IMR-90 (cell line): ENCODE measurements at regions not wholly inside any gene's neighbourhood (a gene's known extent, or its start where the extent isn't known, plus 50 kb on each side); places are given as distances from the start of the nearest gene placed in this dataset.

Experiments
- ATAC-seq: fragments of 200-7000 bp; cut with Tn5 transposase; 2 replicates; pipeline ENCODE4 v1.9.1; 2020; ENCODE audit warnings: low read depth, mild to moderate bottlenecking, moderate library complexity
- BruUV-seq: library from RNA; stranded (reverse); fragments of 400-500 nt; replicated peaks from 2 replicates; lab custom pipeline; 2021; lab: Mats Ljungman, UMichigan
- CTCF ChIA-PET: fragments of 300-600 bp; formaldehyde crosslinking; extraction: SDS; loops from one replicate; lab custom pipeline; 2021; ENCODE audit warnings: antibody characterized with exemption; lab: Yijun Ruan, JAX
- POLR2A ChIA-PET: fragments of 300-600 bp; sonication (Branson Sonifier 250); formaldehyde crosslinking; loops from one replicate; lab custom pipeline; 2022; ENCODE audit warnings: antibody characterized with exemption; ENCODE audit not compliant: unreplicated experiment; lab: Charles Lee
- DNase-seq: peaks from one replicate; pipeline ENCODE4 v3.0.0; 2013
- H2AFZ ChIP-seq: replicated peaks from 2 replicates; pipeline ENCODE3; 2013; ENCODE audit warnings: low read length, mild to moderate bottlenecking; ENCODE audit not compliant: poor library complexity
- H2AK5ac ChIP-seq: 2 replicates; pipeline ENCODE4 v1.6.1; 2013; ENCODE audit warnings: low read depth, low read length, inconsistent platforms
- H2AK9ac ChIP-seq: replicated peaks from 2 replicates; pipeline ENCODE3; 2013; ENCODE audit warnings: mild to moderate bottlenecking, low read depth, low read length, moderate library complexity; ENCODE audit not compliant: poor library complexity
- H2BK120ac ChIP-seq: 2 replicates; pipeline ENCODE4 v1.6.1; 2013; ENCODE audit warnings: low read depth, low read length, inconsistent platforms
- H2BK15ac ChIP-seq: 3 replicates; pipeline ENCODE4 v1.6.1; 2013; ENCODE audit warnings: low read depth, low read length, inconsistent platforms
- H2BK20ac ChIP-seq: 2 replicates; pipeline ENCODE4 v1.6.1; 2013; ENCODE audit warnings: low read depth, mild to moderate bottlenecking, inconsistent platforms, low read length, moderate library complexity
- H2BK5ac ChIP-seq: 2 replicates; pipeline ENCODE4 v1.6.1; 2013; ENCODE audit warnings: mild to moderate bottlenecking, low read depth, low read length, inconsistent platforms; ENCODE audit not compliant: poor library complexity, severe bottlenecking
- H3K14ac ChIP-seq: replicated peaks from 2 replicates; pipeline ENCODE4 v1.6.1; 2013; ENCODE audit warnings: low read depth, low read length, inconsistent platforms
- H3K18ac ChIP-seq: 2 replicates; pipeline ENCODE4 v1.6.1; 2013; ENCODE audit warnings: low read depth, low read length, control low read depth
- H3K23ac ChIP-seq: 2 replicates; pipeline ENCODE4 v1.6.1; 2013; ENCODE audit warnings: low read depth, low read length, inconsistent platforms
- H3K27ac ChIP-seq: 2 replicates; pipeline ENCODE4 v1.5.1; 2013; ENCODE audit warnings: mild to moderate bottlenecking, control low read depth, low read length; ENCODE audit not compliant: insufficient read depth
- H3K27me3 ChIP-seq: 2 replicates; pipeline ENCODE4 v1.6.1; 2013; ENCODE audit warnings: low read length; ENCODE audit not compliant: control insufficient read depth, insufficient read depth
- H3K36me3 ChIP-seq: 2 replicates; pipeline ENCODE4 v1.6.1; 2013; ENCODE audit warnings: low read length, mixed read lengths; ENCODE audit not compliant: control insufficient read depth, insufficient read depth
- H3K4ac ChIP-seq: 2 replicates; pipeline ENCODE4 v1.6.1; 2013; ENCODE audit warnings: low read depth, low read length, inconsistent platforms
- H3K4me1 ChIP-seq: 2 replicates; pipeline ENCODE4 v1.6.1; 2013; ENCODE audit warnings: low read length, mixed read lengths; ENCODE audit not compliant: control insufficient read depth, insufficient read depth
- H3K4me2 ChIP-seq: 2 replicates; pipeline ENCODE4 v1.6.1; 2013; ENCODE audit warnings: low read depth, mild to moderate bottlenecking, control low read depth, low read length, moderate library complexity
- H3K4me3 ChIP-seq: 2 replicates; pipeline ENCODE4 v1.5.1; 2013; ENCODE audit warnings: low read depth, mild to moderate bottlenecking, control low read depth, low read length, moderate library complexity; ENCODE audit not compliant: insufficient read depth
- H3K56ac ChIP-seq: 2 replicates; pipeline ENCODE4 v1.6.1; 2013; ENCODE audit warnings: low read length, inconsistent platforms; ENCODE audit not compliant: insufficient read depth; ENCODE audit errors: extremely low read depth
- H3K79me1 ChIP-seq, 2 experiments: 2 replicates each; pipeline ENCODE4 v1.6.1; 2013; ENCODE audit warnings: low read length in 2 of 2, inconsistent platforms in 1 of 2, low read depth in 1 of 2
- H3K9ac ChIP-seq: 2 replicates; pipeline ENCODE4 v1.6.1; 2013; ENCODE audit warnings: low read depth, low read length, control low read depth
- H3K9me1 ChIP-seq: 2 replicates; pipeline ENCODE4 v1.6.1; 2013; ENCODE audit warnings: low read length, inconsistent platforms; ENCODE audit not compliant: insufficient read depth
- H3K9me3 ChIP-seq: 2 replicates; pipeline ENCODE4 v1.6.1; 2013; ENCODE audit warnings: low read length; ENCODE audit not compliant: control insufficient read depth, insufficient read depth
- H4K20me1 ChIP-seq: 2 replicates; pipeline ENCODE4 v1.6.1; 2013; ENCODE audit warnings: low read length, inconsistent platforms; ENCODE audit not compliant: insufficient read depth
- H4K5ac ChIP-seq: 2 replicates; pipeline ENCODE4 v1.6.1; 2013; ENCODE audit warnings: mild to moderate bottlenecking, low read depth, low read length, control low read depth
- H4K8ac ChIP-seq, 2 experiments: 2 replicates each; pipeline ENCODE4 v1.6.1; 2013; ENCODE audit warnings: low read depth in 2 of 2, low read length in 2 of 2, control low read depth in 1 of 2, inconsistent platforms in 1 of 2
- H4K91ac ChIP-seq: 2 replicates; pipeline ENCODE4 v1.6.1; 2013; ENCODE audit warnings: low read depth, low read length, inconsistent platforms; ENCODE audit not compliant: insufficient read depth
- POLR2A ChIP-seq: IDR thresholded peaks from 2 replicates; pipeline ENCODE4 v1.6.1; 2012; ENCODE audit warnings: mild to moderate bottlenecking, low read depth, low read length
- RAD21 ChIP-seq: IDR thresholded peaks from 2 replicates; pipeline ENCODE4 v1.6.1; 2012; ENCODE audit warnings: low read length, improper control_type of control experiment
- WGBS, 2 experiments: methylation state at CpG; one replicate each; pipeline versions ENCODE4 v1.1.5 to v1.1.7; 2013; ENCODE audit warnings: missing lambda C conversion rate in 2 of 2; ENCODE audit not compliant: insufficient read length in 1 of 2; ENCODE audit errors: extremely low coverage in 2 of 2; 5-methylcytosine and 5-hydroxymethylcytosine counted together
- dilution Hi-C: fragments of 300-500 bp; cut with HindIII; formaldehyde crosslinking; loops from one replicate; pipeline ENCODE4 v1.14.3; 2018; ENCODE audit warnings: low sequenced_read_pairs; ENCODE audit not compliant: unreplicated experiment
- in situ Hi-C: fragments of 300-500 bp; cut with MboI; formaldehyde crosslinking; loops from 3 replicates; pipeline ENCODE4 v1.14.3; 2019; ENCODE audit warnings: low sequenced_read_pairs, inconsistent platforms, mixed read lengths
- intact Hi-C: fragments of 100-400 bp; cut with micrococcal nuclease; formaldehyde crosslinking; loops from 2 replicates; pipeline ENCODE4 v1.10.0; 2022
- TF ChIP-seq, protein P1 (sequence below): conservative IDR thresholded peaks from 2 replicates; pipeline ENCODE4 v1.5.1; 2012; ENCODE audit warnings: mild to moderate bottlenecking, low read depth, low read length, improper control_type of control experiment

DNA sequence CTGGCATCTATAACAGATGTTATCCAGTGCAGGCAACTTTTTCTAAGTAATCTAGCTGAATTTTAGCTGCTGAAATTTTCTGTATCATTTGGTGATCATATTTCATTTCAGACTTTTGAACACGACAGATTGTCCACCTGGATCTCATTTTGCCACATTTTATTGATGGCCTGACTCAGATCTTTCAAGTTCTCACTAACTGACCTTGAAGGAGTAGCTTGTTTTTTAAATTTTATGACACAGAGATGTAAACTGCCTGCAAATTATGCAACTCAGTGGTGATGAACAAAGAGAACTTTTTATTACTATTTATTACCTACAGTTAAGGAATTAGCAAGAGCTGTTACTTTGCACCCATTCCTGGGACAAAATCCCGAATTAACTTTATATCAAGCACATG lies 366.4 kb downstream of the PAX1 start:
- peaks cover 11% of the 10 kb centered on the region for H3K9me3 ChIP-seq

More for the DNA sequence above, 366.4 kb downstream of the PAX1 start:
- no peak overlapping the region for H3K4ac ChIP-seq
- H4K8ac ChIP-seq = no peak overlapping the region
- H2BK5ac ChIP-seq = no peak overlapping the region
- no peak overlapping the region for H3K4me2 ChIP-seq
- H3K9me1 ChIP-seq = no peaks in the 10 kb centered on the region
- DNase-seq (no peak), ATAC-seq (no peak)
- H2BK20ac ChIP-seq = no peak overlapping the region
- H2AK9ac ChIP-seq = no peak overlapping the region
- dilution Hi-C loops (no loop called here), in situ Hi-C loops (no loop called here), intact Hi-C loops (no loop called here)
- no peak overlapping the region for H3K14ac ChIP-seq
- no peaks in the 10 kb centered on the region for H3K36me3 ChIP-seq
- H3K9ac ChIP-seq = no peak overlapping the region
- WGBS, 2 experiments = no CpG with 5 or more reads among the region's 2 CpGs
- H4K5ac ChIP-seq = no peak overlapping the region
- BruUV-seq = no TSS peak
- no peak overlapping the region for H2AFZ ChIP-seq
- no peak overlapping the region for H3K18ac ChIP-seq
- no peaks in the 10 kb centered on the region for H4K20me1 ChIP-seq
- H3K56ac ChIP-seq = no peak overlapping the region
- no peak overlapping the region for H2AK5ac ChIP-seq
- no peaks in the 10 kb centered on the region for H3K79me1 ChIP-seq
- no peak overlapping the region for H4K91ac ChIP-seq
- no peaks in the 10 kb centered on the region for H3K4me1 ChIP-seq
- no peak overlapping the region for H2BK120ac ChIP-seq
- no peaks in the 10 kb centered on the region for H3K27me3 ChIP-seq
- no peak overlapping the region for H3K4me3 ChIP-seq
- H3K23ac ChIP-seq = no peak overlapping the region
- no peak overlapping the region for H3K27ac ChIP-seq
- TF ChIP-seq RAD21 = no peak
- TF ChIP-seq, protein P1, sequence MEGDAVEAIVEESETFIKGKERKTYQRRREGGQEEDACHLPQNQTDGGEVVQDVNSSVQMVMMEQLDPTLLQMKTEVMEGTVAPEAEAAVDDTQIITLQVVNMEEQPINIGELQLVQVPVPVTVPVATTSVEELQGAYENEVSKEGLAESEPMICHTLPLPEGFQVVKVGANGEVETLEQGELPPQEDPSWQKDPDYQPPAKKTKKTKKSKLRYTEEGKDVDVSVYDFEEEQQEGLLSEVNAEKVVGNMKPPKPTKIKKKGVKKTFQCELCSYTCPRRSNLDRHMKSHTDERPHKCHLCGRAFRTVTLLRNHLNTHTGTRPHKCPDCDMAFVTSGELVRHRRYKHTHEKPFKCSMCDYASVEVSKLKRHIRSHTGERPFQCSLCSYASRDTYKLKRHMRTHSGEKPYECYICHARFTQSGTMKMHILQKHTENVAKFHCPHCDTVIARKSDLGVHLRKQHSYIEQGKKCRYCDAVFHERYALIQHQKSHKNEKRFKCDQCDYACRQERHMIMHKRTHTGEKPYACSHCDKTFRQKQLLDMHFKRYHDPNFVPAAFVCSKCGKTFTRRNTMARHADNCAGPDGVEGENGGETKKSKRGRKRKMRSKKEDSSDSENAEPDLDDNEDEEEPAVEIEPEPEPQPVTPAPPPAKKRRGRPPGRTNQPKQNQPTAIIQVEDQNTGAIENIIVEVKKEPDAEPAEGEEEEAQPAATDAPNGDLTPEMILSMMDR = no peak
- no peak for TF ChIP-seq POLR2A
- CTCF ChIA-PET = no interaction called here
- POLR2A ChIA-PET = no interaction called here
- no peak overlapping the region for H2BK15ac ChIP-seq
